ENCODE measurements at regions not wholly inside any gene's neighbourhood (a gene's known extent, or its start where the extent isn't known, plus 50 kb on each side); places are given as distances from the start of the nearest gene placed in this dataset.

DNA sequence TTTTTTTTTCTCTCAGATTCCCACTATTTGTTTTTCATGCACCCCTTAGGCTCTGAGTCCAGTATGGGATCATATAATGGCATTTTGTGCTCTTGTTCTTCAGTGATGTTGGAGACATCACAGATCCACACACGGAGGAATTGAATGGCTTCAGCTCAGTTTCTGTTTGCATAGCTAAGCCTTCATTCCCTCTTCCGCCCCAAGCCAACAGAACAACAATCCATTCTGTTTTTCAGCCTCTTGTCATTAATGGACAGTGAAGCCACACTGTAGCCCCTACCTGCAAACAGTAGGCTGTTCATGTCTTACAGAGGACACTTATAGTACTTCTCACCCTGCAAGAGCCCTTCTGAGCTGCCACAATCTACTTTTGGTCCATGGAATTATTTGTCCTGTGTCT, 64.0 kb upstream of the ZSWIM2 start:
- TF ChIP-seq, protein P1, sequence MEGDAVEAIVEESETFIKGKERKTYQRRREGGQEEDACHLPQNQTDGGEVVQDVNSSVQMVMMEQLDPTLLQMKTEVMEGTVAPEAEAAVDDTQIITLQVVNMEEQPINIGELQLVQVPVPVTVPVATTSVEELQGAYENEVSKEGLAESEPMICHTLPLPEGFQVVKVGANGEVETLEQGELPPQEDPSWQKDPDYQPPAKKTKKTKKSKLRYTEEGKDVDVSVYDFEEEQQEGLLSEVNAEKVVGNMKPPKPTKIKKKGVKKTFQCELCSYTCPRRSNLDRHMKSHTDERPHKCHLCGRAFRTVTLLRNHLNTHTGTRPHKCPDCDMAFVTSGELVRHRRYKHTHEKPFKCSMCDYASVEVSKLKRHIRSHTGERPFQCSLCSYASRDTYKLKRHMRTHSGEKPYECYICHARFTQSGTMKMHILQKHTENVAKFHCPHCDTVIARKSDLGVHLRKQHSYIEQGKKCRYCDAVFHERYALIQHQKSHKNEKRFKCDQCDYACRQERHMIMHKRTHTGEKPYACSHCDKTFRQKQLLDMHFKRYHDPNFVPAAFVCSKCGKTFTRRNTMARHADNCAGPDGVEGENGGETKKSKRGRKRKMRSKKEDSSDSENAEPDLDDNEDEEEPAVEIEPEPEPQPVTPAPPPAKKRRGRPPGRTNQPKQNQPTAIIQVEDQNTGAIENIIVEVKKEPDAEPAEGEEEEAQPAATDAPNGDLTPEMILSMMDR (IDR thresholded peaks at IDR 0.05; ENCODE audit: low read length) = no peak
- no peak for TF ChIP-seq EZH2 (IDR thresholded peaks at IDR 0.05; ENCODE audit: borderline replicate concordance, low read length)
